DND-41 (cell line): ENCODE measurements at regions not wholly inside any gene's neighbourhood (a gene's known extent, or its start where the extent isn't known, plus 50 kb on each side); places are given as distances from the start of the nearest gene placed in this dataset.

Source experiments
- EZH2 ChIP-seq: IDR thresholded peaks from 3 replicates; pipeline ENCODE4 v1.6.1; 2012; ENCODE audit warnings: borderline replicate concordance, low read depth, mild to moderate bottlenecking, moderate library complexity, low read length, inconsistent platforms; ENCODE audit not compliant: severe bottlenecking
- TF ChIP-seq, protein P1 (sequence below): IDR thresholded peaks from 2 replicates; pipeline ENCODE4 v1.5.1; 2012; ENCODE audit warnings: borderline replicate concordance, low read length, moderate library complexity, mild to moderate bottlenecking; ENCODE audit not compliant: poor library complexity, severe bottlenecking; ENCODE audit errors: extremely low read depth

DNA sequence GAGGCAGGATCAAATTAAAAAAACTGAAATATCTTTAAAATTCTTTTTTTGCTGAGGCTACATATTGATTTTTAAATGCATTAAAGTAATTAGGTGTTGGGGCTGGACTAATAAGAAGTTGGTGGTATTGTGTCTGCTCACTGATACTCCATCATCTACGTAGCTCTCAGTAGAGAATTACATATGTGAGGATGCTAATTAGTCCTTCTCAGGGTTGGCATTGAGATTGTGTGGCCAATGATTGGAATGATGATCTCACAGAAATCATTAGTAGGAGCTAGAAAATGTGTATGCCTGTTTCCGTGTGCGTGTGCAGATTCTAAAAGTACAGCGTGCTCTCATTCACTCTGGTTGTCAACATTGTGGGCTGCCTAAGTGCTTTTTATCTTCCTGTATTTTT lies 283.8 kb downstream of the SH3GL2 start:
- TF ChIP-seq, protein P1, sequence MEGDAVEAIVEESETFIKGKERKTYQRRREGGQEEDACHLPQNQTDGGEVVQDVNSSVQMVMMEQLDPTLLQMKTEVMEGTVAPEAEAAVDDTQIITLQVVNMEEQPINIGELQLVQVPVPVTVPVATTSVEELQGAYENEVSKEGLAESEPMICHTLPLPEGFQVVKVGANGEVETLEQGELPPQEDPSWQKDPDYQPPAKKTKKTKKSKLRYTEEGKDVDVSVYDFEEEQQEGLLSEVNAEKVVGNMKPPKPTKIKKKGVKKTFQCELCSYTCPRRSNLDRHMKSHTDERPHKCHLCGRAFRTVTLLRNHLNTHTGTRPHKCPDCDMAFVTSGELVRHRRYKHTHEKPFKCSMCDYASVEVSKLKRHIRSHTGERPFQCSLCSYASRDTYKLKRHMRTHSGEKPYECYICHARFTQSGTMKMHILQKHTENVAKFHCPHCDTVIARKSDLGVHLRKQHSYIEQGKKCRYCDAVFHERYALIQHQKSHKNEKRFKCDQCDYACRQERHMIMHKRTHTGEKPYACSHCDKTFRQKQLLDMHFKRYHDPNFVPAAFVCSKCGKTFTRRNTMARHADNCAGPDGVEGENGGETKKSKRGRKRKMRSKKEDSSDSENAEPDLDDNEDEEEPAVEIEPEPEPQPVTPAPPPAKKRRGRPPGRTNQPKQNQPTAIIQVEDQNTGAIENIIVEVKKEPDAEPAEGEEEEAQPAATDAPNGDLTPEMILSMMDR = no peak
- no peak for TF ChIP-seq EZH2
